Daoy (cell line): ENCODE measurements at regions not wholly inside any gene's neighbourhood (a gene's known extent, or its start where the extent isn't known, plus 50 kb on each side); places are given as distances from the start of the nearest gene placed in this dataset.
"Not testable (repeated sequence)": the region's sequence is repeated elsewhere in the genome, so short reads cannot be mapped to it uniquely, and the experiment has no call there.

Experiments
- DNase-seq: peaks from one replicate; pipeline ENCODE4 v3.0.0-alpha.2; 2015; ENCODE audit warnings: low read depth

DNA sequence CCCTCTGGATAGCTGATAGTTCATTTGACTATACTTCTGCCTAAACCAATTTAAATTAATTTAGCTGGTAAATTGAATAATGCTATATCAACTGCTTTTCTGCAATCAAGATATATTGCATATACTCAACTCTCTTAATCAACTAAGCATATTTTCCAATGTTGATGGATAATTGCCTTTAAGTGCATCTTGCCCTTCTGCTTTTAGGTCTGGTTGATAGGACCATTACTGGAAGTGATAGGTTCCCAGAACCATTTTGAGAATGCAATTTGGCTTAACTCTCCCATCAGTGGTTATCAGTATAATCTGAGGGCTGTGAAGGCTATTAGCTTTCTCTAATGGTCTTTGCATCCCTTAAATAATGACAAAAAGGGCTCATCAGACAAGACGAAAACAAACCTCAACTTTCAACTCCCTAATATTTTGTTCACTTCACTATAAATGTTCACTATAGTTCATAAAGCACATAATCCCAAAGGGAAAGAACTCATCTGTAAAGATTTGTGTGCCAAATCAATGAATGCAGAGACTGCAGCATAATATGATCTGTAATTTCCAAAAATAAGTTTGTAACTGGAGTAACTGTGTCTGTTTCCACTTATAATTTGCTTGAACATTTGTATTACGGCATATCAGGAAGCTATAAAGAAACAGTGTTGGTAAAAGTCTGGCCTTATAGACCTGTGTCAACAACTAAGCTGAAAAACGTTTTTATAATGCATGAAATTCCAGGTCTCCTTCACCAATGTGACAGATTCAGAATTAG, 273.6 kb downstream of the FBXO8 start:
- no peak for DNase-seq

DNA sequence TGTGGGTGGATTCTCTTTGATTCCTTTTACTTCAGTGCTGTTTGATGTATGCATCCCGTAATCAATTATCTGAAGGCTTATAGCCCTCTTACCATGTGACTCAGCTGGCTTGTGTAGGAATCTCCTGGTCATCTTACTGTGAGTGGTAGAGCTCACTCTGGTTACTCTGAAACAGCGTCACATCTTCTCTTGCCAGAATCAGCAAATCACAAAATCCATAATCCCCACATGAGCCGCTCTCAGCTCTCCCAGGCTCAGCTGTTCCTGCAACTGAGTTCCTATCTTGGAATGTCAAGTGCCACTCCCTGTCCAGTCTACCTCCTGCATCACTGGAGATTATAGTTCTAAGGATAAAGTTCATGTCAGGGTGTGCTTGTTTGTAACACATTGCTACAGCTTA, 278.0 kb downstream of the FBXO8 start:
- no peak for DNase-seq

DNA sequence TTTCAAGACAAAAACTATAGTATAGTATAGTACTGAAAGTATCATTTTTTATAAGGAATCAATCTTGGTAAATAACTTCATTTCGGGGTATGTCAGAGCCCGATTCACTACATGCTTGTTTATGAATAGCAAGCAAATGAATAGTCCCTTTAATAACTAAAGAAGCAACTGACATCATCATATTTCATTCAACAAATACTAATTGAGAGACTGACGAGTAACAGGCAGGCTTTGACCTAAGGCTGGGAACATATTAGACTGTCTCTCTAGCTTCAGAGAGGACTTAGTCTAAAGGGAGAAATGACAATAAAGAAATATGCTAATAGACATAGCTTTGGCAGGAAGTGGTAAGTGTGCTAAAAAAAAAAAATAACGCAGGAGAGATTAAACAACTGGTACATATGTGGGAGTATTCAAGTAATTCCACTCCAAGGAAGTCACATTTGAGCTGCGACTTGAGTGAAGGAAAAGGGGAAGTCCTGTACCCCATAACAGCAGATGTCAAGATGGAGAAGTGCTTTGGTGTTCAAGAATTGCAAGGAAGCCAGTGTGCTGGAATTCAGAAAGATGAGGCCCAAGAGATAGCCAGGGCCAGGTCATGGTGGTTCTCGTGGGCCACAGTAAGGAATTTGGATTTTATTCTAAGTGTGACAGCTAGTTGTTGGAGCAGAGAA, 284.9 kb downstream of the FBXO8 start:
- DNase-seq, result no peak

DNA sequence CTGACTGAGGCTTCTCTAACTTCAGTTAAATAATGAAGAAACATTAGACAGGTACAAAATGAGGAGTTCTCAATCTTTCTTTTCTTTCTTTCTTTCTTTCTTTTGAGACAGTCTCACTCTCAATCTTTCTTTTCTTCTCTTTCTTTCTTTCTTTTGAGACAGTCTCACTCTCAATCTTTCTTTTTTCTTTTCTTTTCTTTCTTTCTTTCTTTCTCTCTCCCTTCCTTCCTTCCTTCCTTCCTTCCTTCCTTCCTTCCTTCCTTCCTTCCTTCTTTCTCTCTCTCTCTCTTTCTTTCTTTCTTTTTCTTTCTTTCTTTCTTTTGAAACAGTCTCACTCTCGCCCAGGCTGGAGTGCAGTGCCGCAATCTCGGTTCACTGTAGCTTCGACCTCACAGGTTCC, 287.7 kb downstream of the FBXO8 start:
- not testable (repeated sequence) for DNase-seq

DNA sequence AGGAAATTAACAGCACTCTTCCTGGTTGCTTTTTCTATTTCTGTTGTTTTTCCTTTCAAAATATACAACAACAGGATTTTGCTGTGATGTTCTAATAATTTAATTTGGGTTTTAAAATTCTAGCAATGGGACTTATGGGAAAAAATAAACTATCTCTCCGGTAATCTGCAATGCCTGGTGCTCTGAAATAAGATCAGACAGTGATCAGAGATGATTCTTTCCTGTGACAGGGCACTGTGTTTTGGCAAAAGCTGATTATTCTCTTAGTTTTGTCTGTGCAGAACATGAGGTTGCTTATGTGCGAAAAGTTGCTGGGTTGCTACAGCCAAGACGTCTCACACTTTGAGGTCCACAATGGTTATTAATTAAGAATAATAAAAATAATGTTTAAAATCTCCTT, 291.7 kb downstream of the FBXO8 start:
- DNase-seq, result no peak

DNA sequence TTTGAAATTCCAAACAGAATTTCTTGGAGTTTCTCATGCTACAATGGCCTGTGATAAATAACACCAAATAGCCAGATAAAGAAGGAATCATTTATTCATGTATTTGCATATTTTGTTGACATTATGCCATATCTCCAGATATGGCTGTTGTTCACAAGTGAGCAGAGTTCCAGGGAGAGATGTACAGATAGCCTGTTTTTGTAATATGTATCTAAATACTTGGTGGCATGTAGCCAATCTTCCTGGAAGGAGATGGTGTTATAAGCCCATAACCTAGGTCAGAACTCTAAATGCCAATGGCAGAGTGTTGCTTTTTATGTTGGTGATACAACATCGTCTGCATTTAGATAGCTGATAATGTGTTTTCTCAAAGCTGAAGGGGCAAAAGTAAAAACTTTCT, 292.2 kb downstream of the FBXO8 start:
- DNase-seq, result no peak

DNA sequence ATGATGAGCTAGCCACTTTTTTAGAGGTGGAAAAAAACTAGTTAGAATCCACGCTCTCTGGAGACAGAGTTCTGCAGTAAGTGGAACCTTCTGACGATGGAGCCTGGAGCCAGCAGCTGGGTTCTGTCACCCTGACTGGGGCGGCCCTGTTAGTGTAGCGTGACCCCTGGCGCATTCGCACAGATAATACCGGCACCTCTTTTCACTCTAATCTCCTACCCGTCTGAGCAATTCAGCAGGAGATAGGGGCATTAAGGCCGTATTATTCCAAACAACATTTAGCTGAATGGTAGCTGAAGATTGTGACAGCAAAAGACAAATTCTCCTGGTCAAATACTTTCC, 292.6 kb downstream of the FBXO8 start:
- DNase-seq, result peak; percentile 10

DNA sequence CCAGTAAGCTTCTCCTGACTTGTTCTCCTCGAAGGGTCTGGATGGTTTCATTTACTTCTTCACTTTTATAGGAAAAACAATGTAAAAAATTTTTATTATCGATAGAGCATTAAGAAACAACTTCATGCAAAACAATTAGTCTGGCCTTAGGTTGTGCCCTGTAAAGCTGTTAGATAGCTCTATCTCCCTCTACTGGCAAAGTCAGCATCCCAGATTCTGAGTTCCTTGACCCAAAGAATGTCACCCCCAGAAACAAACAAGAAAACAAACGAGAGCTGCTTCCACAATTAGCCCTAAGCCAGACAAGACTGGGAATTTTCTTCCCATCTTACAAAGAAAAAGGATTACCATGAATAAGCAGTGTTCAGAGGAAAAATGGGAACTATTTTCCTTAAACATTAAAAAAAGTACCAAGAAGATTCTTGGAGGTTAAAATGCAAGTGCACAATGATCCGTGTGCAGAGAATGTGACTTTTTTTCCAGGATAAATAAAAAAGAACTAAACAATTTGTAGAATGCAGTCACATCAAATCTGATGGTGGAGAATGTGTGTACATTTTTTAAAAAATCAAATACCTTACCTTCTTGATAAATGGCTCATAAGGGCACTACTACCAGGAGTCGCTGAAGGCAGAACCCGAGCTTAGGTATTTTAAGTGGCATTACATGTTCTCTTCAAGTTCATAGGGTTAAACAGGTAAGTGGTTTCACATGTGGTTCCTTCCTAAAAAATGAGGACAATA, 293.2 kb downstream of the FBXO8 start:
- peak; percentile 3 for DNase-seq

DNA sequence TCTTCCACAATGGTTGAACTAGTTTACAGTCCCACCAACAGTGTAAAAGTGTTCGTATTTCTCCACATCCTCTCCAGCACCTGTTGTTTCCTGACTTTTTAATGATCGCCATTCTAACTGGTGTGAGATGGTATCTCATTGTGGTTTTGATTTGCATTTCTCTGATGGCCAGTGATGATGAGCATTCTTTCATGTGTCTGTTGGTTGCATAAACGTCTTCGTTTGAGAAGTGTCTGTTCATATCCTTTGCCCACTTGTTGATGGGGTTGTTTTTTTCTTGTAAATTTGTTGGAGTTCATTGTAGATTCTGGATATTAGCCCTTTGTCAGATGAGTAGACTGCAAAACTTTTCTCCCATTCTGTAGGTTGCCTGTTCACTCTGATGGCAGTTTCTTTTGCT, 319.9 kb downstream of the FBXO8 start:
- DNase-seq, result not testable (repeated sequence)

DNA sequence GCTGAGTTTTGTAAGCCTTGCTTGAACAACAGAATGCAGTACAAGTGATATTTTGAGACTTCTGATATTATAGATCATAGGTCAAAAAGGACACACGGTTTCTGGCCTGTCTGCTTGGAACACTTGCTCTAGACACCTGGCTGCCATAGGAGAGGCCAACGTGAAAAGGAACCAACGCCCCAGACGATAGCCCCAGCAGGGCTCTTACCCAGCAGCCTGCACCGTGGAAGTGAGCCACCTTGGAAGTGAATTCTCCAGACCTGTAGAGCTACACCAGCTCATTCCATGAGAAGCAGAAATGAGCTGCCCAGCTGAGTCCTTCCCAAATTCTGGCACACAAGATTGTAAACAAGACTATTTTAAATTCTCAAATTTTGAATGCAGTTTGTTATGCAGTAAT, 323.1 kb downstream of the FBXO8 start:
- no peak for DNase-seq

DNA sequence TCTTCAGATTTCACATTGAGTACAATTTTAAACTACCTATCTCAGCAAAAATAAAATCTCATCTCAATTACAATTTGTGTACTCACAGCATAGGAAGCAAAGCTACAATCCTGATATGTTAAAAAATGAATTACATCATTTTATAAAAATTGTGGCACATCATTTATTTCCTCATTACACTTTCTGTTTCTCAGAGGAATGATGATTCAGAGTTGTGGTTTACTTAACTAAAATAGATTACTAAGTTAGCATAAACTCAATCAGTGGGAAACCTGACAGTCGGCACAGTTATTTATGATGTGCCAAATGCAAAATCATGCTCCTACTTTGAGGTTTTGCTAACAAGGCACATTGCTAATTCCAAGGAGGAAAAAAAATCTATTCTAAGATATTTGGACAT, 325.0 kb downstream of the FBXO8 start:
- DNase-seq, result peak; percentile 11

DNA sequence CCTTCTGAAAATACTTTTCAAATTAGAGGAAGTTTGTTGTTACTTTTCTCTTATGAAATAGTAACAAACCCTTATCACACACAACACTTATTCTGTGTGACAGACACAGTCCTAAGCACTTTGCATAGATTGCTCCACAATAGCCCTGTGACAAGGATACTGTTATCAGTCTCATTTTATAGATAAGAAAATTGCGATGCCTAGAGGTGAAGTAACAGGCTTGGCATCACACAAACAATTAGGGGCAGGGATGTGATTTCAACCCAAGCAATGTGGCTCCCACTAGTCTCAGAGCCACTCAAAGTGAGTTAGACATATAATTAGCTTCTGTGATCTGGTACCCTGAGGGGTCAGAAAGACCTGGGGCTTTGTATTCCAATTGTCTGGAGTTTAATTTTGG, 339.9 kb downstream of the FBXO8 start:
- DNase-seq, result no peak

DNA sequence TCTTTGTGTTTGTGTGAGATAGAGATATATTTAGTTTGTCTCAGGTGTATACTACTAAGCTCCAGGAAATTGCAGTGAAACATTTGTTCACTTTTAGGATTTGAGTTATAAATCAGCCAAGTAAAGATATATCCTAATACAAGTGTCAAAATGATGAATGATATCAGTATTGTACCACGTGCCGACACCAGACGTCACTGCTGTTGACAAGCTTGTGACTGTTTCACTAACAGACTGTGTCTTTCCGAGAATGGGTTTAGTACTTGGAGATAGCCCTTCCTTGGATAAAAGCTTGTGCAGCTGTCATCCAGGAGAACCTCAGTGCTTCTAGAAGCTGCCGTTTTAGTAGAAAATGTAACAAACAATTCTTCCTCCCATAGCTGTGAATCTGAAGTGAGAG, 343.3 kb downstream of the FBXO8 start:
- DNase-seq, result no peak

DNA sequence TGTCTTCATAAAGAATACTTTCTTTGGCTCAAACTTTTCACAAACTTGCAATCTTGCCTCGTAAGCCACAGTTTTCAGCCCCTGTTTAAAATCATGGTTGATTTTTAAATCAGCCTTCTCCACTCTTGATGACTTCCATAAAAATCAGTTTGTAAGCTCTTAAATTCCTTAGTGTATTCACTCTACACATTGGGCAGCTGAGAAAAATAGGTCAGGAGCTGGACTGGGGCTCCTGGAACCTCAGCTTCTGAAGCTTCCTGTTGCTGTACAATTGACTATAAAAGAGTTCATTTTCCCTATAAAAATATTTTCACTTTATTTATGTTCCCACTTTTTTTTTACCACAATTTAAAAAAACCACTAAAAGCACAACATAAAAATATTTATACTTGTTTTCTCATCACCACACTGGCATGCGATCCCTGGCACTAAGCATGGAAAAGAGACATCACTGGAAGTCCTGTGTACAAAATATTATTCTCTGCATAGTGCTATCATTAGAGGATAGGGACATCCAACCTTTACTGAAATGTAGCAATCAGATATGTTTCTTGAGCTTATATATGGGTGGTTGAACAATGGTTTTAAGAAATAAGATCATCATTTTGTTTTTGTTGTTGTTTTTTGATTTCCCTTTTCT, 345.7 kb downstream of the FBXO8 start:
- DNase-seq, result no peak

DNA sequence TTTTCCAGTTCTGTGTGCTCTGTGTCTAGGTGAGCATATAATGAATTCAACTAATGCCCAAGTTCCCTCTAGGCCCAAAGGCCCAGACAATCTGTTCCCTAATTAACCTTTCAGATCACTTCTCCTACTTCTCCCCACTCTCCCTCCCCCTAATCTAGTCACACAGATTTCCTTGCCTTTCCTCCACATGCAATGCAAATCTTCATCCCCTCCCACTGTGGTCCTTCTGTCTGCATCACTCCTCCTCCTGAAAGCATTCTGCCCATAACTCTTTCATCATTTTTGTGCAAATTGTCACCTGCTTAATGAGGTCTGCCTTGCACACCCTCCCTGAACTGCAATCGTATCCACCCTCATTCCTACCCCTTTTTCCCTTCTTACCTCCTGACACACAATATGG, 346.6 kb downstream of the FBXO8 start:
- DNase-seq, result no peak

DNA sequence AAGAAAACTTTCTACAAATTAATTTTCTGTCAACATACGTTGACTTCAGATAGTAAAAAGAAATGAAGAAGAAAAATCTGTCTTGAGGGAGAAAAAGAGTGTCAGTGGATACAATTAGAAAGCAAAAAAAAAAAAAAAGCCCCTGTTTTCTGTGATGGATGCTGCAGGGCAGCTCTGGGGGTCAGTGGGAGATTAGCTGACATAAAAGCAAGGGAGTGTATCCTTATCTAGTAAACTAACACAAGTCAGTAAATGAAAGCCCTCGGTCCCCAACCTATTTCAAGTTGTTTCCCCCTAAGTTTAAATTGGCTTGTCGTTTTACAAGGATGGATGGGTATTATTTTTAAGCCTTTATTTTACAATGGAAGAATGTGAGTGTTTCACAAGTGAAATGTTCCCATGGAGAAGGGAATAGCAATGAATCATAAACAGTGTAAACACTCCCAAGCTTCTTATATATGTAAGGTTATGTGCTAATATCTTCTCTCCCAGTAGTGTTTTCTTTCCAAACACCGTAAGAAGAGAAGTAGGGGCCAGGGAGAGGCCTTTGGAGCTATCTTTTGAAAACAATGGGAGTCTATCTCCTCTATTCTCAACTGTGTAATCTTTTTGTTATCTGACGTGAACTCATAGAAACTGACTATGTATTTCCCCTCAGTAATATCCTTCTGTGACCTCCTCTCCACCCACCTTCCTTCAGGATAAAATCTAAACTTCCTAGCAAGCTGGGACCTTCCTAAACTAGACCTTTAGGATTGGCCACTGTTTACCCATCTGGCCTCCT, 347.7 kb downstream of the FBXO8 start:
- no peak for DNase-seq

DNA sequence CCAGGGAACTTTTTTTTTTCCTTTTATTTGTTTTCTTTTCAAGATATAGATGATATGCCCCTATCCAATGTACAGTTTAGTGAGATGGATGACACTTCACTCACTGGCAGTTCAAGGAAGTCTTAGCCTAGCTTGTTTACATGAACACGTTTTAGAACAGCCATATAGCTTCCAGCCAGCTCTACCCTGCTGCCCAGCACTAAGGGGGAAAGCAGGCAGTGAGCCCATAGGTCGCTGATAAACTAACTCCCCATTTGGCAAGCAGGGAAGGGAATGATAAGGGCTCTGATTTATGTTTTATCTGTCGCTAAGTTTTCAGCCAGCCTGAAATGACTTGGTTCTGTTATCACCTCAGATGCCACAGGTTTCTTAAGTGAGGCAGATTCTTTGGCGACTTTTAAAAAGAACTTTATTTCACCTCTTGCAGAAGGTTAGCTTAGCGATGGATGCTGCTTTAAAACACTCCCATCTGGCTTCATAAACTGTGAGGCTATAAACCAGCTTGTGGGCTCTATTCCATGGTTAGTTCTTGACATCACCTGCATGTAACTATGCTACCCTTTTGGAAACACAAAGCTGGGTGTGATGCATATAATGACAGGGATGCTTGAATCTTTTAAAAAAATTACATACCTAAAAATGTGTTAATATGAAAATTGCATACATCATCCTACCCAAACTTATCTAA, 348.4 kb downstream of the FBXO8 start:
- DNase-seq, result no peak

DNA sequence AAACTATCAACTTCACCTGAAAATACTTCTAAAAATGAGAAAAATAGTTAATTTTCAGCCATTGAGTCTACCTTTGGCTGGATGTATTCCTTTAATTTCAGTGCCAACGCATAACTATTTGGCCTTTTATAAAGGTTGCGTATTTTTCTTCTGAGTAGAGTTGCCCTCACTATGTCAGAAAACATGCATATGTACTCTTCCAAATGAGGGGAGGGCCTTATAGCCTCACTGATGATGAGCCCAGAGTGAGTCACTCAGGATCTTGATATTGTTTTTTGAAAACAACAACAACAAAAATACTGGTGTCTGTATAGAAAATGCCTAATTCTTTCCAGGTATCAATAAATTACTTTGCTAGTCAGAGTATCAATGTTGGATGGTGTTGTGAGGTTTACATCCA, 349.3 kb downstream of the FBXO8 start:
- no peak for DNase-seq

DNA sequence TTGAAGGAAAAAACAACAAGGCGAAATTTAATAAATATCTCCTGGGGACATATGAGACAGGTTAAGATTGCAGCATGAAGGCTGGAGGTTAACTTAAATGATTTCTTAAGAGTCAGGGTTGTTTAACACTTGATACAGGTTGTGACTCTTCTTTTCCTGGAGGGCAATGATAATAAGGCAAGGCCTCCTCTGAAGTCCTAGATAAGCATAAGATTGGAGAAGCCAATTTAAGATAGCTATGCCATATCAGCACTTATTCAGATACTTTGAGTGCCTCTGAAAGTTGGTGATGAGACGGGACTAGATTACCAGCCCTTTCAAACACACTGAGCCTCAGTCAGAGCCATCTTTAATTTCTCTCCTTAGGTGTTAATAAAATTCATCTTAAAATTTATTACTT, 350.8 kb downstream of the FBXO8 start:
- no peak for DNase-seq

DNA sequence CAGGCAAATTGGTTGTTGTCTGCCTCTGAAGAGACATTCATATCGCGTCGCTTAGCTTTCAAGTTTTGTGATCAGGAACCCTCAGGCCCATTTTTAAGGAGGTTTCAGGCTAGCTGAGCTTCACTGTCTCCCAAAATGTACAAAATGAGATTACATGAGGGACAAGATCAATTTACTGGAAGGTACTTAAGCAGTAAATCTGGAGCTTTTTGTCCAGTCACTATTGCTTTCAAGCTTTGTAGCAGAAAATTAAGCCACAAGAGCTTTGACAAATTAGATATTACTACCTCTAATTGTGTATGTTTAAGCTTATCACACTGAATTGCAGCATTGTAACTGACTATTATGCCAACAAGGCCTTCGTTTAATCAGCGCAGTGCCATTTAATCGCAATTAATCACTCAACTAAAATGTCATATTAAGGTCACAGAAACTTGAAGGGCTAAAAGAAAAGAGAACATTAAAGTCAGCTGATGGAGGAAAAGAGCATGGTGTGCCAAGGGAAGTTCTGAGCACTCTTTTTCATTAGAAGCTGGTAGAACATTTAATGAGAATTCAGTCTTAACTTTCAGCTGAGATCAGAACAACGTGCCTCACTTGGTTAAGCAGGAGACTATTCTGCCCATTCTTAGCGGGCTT, 353.0 kb downstream of the FBXO8 start:
- no peak for DNase-seq

DNA sequence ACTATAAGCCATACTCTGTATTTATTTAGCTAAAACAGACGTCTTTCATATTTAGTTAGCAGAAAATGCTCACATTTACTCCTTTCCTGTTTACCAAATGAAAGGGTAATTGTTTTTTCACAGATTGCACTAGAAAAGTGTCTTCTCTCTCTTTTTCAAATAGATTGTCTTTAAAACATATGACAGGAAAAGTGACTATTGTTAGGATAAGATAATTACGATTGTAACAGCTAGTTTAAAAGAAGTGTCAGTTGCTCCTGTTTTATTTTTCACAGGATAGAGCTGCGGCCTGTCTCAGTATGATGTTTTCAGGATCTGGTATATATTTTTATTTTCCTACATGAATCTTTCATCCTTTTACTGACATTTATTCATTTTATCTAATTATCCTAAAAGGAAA, 353.5 kb downstream of the FBXO8 start:
- DNase-seq, result no peak
